ENCODE measurements at regions not wholly inside any gene's neighbourhood (a gene's known extent, or its start where the extent isn't known, plus 50 kb on each side); places are given as distances from the start of the nearest gene placed in this dataset.

- TF ChIP-seq CTCF (IDR thresholded peaks at IDR 0.05) (no peak), POLR2A (IDR thresholded peaks at IDR 0.05) (no peak)
These were observed 272.3 kb upstream of the RAG2 start for GRCh38 chr11:36870361-36870760.
